Suprapubic skin (tissue), 4 donors: ENCODE measurements at regions not wholly inside any gene's neighbourhood (a gene's known extent, or its start where the extent isn't known, plus 50 kb on each side); places are given as distances from the start of the nearest gene placed in this dataset.
A peak's percentile ranks its signal among the peaks of the same experiment; 100 is the strongest.

Experiments used
- DNase-seq, 2 donors: peaks; one replicate each; pipeline ENCODE4 v3.0.0-alpha.2; 2019; ENCODE audit warnings: low spot score in 2 of 2
- H3K27ac ChIP-seq: fragments of 200-600 bp; sonication (generic); one replicate; pipeline ENCODE4 v1.5.1; 2019
- H3K27me3 ChIP-seq: fragments of 200-600 bp; sonication (generic); one replicate; pipeline ENCODE4 v1.5.1; 2019
- H3K36me3 ChIP-seq: fragments of 200-600 bp; sonication (generic); one replicate; pipeline ENCODE4 v1.5.1; 2019
- H3K4me1 ChIP-seq: fragments of 200-600 bp; sonication (generic); one replicate; pipeline ENCODE4 v1.5.1; 2019
- H3K4me3 ChIP-seq: fragments of 200-600 bp; sonication (generic); one replicate; pipeline ENCODE4 v1.5.1; 2019; ENCODE audit warnings: mild to moderate bottlenecking
- H3K9me3 ChIP-seq: fragments of 200-600 bp; sonication (generic); one replicate; pipeline ENCODE4 v1.5.1; 2019
- CTCF ChIP-seq, 2 donors: fragments of 200-600 bp in 1 of 2; fragments of 450-650 bp in 1 of 2; sonication (generic) in 1 of 2; IDR thresholded peaks; one replicate each; pipeline ENCODE4 v1.5.1; 2016 to 2019; ENCODE audit warnings: antibody characterized with exemption in 2 of 2, mild to moderate bottlenecking in 1 of 2, moderate library complexity in 1 of 2
- EP300 ChIP-seq: sonication (generic); formaldehyde crosslinking; IDR thresholded peaks from one replicate; pipeline ENCODE4 v1.6.1; 2017; ENCODE audit warnings: antibody characterized with exemption
- POLR2A ChIP-seq, 2 donors: fragments of 450-650 bp; IDR thresholded peaks; one replicate each; pipeline ENCODE4 v1.6.1; 2017; ENCODE audit warnings: antibody characterized with exemption in 2 of 2, mild to moderate bottlenecking in 2 of 2, moderate library complexity in 2 of 2
- POLR2AphosphoS5 ChIP-seq, 3 donors: sonication (generic); formaldehyde crosslinking; IDR thresholded peaks; one replicate each; pipeline ENCODE4 v1.6.1; 2017; ENCODE audit warnings: antibody characterized with exemption in 3 of 3
- WGBS: methylation state at CpG from one replicate; pipeline ENCODE4 v1.1.5; 2018; 5-methylcytosine and 5-hydroxymethylcytosine counted together

DNA sequence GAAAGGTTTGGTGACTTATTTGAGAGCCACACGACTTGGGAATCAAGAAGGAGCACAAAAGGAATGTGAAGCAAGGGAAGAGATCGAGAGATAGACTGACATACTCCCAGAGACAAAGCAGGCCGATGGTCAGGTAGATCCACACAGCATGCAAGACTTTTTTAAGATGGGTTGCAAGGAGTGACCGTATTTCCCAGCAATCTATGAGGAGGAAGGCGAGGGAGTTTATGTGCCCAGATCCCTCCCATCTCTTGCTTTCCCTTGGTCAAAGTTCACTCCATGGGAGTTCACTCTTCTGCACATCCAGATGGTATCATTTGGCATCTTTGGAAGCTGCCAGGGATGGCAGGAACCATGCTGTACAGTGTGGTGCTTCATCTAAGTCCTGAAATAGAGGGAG lies 148.9 kb downstream of the RMI1 start:
- Histone ChIP-seq H3K9me3 (no peaks in the 10 kb centered on the region), H3K27me3 (peaks cover 3% of the 10 kb centered on the region), H3K4me3 (no peak overlapping the region), H3K27ac (no peak overlapping the region), H3K36me3 (no peaks in the 10 kb centered on the region), H3K4me1 (no peaks in the 10 kb centered on the region)
- WGBS: 70% methylated on average over 5 of the region's 5 CpGs
- TF ChIP-seq CTCF (IDR thresholded peaks at IDR 0.05) (no peak), POLR2AphosphoS5 (IDR thresholded peaks at IDR 0.05) (no peak), EP300 (no peak), POLR2A (IDR thresholded peaks at IDR 0.05) (no peak)
- DNase-seq: no peak

DNA sequence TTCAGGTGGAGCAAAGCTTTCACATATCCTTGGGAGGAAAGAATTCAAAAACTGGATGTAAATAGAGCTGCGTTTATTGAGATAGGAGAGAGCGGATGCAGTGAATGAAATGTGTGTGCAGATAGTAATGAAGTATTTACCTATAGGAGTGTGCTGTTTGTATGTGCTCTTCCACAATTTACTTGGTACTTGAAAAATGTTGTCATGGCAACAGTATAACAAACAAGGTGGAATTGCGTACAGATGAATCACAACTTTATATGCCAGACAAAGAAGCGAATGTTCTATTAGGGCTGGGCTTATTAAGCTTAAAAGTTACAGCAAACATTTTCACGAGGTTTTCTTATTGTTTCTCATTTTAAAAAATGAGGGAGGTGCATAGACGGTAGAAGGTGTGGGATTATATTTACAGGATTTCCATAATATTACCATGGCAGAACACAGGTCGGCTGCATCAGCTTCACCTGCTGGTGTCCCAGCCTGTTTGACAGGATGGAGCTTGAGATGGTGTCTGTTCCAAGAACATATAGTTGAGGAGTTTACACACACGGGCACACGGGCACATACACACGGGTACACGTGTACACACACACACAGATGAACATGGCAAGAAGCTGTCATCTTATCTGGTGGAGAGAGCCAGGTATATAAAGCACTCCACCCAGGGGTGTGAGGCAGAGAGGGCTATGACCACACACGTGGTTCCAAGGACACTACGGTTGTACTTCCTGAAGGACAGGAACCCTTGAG lies 155.7 kb downstream of the RMI1 start:
- H3K36me3 ChIP-seq: no peaks in the 10 kb centered on the region
- H3K27me3 ChIP-seq: peaks cover 14% of the 10 kb centered on the region
- H3K27ac ChIP-seq: peak overlapping the region; percentile 20
- H3K9me3 ChIP-seq: no peaks in the 10 kb centered on the region
- H3K4me3 ChIP-seq: no peak overlapping the region
- peaks cover 32% of the 10 kb centered on the region for H3K4me1 ChIP-seq
- WGBS: 44% methylated on average over 13 of the region's 13 CpGs
- TF ChIP-seq CTCF (IDR thresholded peaks at IDR 0.05) (no peak), POLR2A (IDR thresholded peaks at IDR 0.05) (no peak), POLR2AphosphoS5 (IDR thresholded peaks at IDR 0.05) (no peak), EP300 (no peak)
- no peak for DNase-seq

DNA sequence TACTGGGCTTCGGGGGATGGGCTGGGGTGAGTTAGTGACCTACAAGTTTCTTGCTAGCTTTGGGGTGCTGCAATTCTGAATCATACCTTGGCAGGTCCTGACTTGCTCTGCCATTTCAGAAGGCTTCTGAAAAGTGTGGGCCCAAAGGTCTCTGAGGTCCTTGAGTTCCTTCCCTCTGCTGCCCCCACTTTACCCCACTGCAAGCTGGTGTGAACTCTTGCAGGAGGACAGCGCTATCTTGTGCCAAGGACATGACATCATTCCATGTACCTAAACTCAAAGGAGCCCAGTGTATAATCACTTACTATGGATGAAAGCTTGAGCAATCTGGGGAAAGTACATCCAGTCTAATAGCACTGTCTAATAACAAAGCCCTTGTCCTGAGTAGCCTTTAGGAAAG lies 157.4 kb downstream of the RMI1 start:
- Histone ChIP-seq H3K27ac (no peak overlapping the region), H3K9me3 (no peaks in the 10 kb centered on the region), H3K4me3 (no peak overlapping the region), H3K36me3 (no peaks in the 10 kb centered on the region), H3K27me3 (peaks cover 29% of the 10 kb centered on the region), H3K4me1 (peaks cover 32% of the 10 kb centered on the region)
- TF ChIP-seq EP300: no peak
- no peak for TF ChIP-seq POLR2AphosphoS5 (IDR thresholded peaks at IDR 0.05)
- TF ChIP-seq POLR2A (IDR thresholded peaks at IDR 0.05): no peak
- TF ChIP-seq CTCF (IDR thresholded peaks at IDR 0.05): no peak
- 100% methylated on average over 1 of the region's 2 CpGs for WGBS
- no peak for DNase-seq

- 81% methylated on average over 4 of the region's 4 CpGs for WGBS
- Histone ChIP-seq H3K4me3 (no peak overlapping the region), H3K36me3 (no peaks in the 10 kb centered on the region), H3K9me3 (no peaks in the 10 kb centered on the region), H3K4me1 (peaks cover 32% of the 10 kb centered on the region), H3K27me3 (peaks cover 35% of the 10 kb centered on the region), H3K27ac (no peak overlapping the region)
- TF ChIP-seq CTCF (IDR thresholded peaks at IDR 0.05) (no peak), POLR2AphosphoS5 (IDR thresholded peaks at IDR 0.05) (no peak), POLR2A (IDR thresholded peaks at IDR 0.05) (no peak)
- DNase-seq: no peak
Measured at GRCh38 chr9:84138541-84138940, 157.9 kb downstream of the RMI1 start.

DNA sequence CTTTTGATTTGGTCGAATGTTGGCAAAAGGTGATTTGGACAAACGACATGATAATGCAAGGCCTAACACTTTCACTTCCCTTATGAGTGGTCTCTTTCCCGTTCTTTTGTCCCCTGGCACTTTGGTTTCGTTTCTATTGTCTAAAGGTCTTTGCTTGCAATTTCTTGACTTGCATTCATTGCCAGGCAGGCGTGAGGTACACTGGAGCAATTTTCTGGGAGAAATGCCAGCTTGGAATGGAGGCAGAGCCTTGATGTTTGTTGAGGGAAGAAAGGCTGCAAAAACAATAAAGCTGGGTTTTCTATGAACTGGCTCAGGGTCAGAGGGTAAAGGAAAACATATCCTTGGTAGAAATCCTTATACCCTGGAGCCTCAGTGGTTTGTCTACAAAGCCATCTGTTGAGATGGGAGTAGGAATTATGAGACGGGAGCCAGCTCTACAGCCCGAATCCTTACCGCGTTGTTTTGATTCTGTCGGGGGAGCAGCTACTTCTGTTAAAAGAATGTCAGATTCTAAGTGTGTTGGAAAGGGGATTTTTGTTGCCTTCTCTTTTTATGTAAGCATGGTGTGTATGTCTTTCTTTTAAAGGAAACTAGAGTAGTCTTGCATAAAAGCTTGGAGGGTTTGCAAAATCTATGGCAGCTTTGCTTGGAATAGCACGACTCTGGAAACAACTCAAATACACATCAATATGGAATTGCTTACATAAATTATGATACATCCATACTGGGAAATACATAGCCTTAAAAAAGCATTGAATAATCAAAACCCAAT lies 158.9 kb downstream of the RMI1 start:
- peaks cover 44% of the 10 kb centered on the region for H3K27me3 ChIP-seq
- H3K4me3 ChIP-seq: no peak overlapping the region
- no peak for DNase-seq
- H3K27ac ChIP-seq: no peak overlapping the region
- TF ChIP-seq POLR2A (IDR thresholded peaks at IDR 0.05) (no peak), CTCF (IDR thresholded peaks at IDR 0.05) (no peak), EP300 (no peak), POLR2AphosphoS5 (IDR thresholded peaks at IDR 0.05) (no peak)
- WGBS: 44% methylated on average over 11 of the region's 11 CpGs
- no peaks in the 10 kb centered on the region for H3K9me3 ChIP-seq
- no peaks in the 10 kb centered on the region for H3K36me3 ChIP-seq
- peaks cover 32% of the 10 kb centered on the region for H3K4me1 ChIP-seq
